ENCODE measurements at regions not wholly inside any gene's neighbourhood (a gene's known extent, or its start where the extent isn't known, plus 50 kb on each side); places are given as distances from the start of the nearest gene placed in this dataset.

DNA sequence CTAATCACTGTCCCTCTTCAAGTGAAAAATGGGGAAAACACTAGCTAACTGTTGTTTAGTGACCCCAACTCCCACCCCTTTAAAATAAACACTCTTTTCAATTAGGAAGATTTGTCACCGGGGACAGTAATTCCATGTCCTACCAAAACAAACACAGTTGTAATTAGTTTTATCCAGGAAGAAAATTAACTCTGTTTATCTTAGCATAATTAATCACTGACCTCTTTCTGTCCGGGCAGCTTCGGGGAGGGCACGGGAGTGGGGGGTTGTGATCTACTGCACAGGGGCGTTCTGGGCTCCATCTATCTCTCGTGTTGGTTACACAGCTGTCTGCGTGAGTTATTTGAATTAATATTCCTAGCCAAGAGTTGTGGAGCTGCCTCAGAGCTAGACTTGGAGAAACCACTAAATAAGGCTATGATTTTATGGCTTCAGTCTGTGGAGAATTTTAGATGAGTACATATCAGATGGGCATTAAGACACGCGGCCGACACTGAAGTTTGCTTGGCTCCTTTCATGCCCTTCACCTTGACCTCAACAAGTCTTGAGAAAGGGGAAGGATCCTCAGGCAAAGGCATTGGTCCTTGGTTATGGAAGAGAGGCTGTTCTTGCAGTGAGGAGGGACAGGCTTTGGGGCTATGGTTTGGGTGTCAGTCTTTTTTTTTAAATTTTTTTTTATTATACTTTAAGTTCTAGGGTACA, 102.0 kb upstream of the TRABD2B start:
- DNase-seq (ENCODE audit: low spot score) = no peak
- TF ChIP-seq POLR2AphosphoS5 (IDR thresholded peaks at IDR 0.05) = no peak
- no peak for TF ChIP-seq POLR2A (IDR thresholded peaks at IDR 0.05)
- TF ChIP-seq CTCF (IDR thresholded peaks at IDR 0.05) = no peak
- Histone ChIP-seq H3K9me3 (no peaks in the 10 kb centered on the region), H3K27ac (no peak overlapping the region), H3K36me3 (no peaks in the 10 kb centered on the region), H3K27me3 (replicated peaks; ENCODE audit: insufficient read depth) (no peaks in the 10 kb centered on the region), H3K4me1 (replicated peaks) (no peaks in the 10 kb centered on the region), H3K4me3 (no peak overlapping the region)
- intact Hi-C loops (cut with DNase I) = no loop called here
- WGBS = 8% methylated on average over 10 of the region's 10 CpGs

GRCh38 chr1:48093696-48094528, 96.7 kb upstream of the TRABD2B start:
- TF ChIP-seq POLR2A (IDR thresholded peaks at IDR 0.05) (no peak), CTCF (IDR thresholded peaks at IDR 0.05) (peak; percentile 72 to 88 (median 86)), POLR2AphosphoS5 (IDR thresholded peaks at IDR 0.05) (peak; percentile 67)
- H3K4me3 ChIP-seq = no peak overlapping the region
- no peak overlapping the region for H3K27ac ChIP-seq
- 40% methylated on average over 20 of the region's 24 CpGs for WGBS
- H3K4me1 ChIP-seq (replicated peaks) = no peaks in the 10 kb centered on the region
- H3K9me3 ChIP-seq = no peaks in the 10 kb centered on the region
- peak; percentile 85 for DNase-seq (ENCODE audit: low spot score)
- no peaks in the 10 kb centered on the region for H3K27me3 ChIP-seq (replicated peaks; ENCODE audit: insufficient read depth)
- intact Hi-C loops (cut with DNase I) = no loop called here
- no peaks in the 10 kb centered on the region for H3K36me3 ChIP-seq

GRCh38 chr1:48093147-48093546, 96.0 kb upstream of the TRABD2B start:
- Histone ChIP-seq H3K4me3 (no peak overlapping the region), H3K9me3 (no peaks in the 10 kb centered on the region), H3K4me1 (replicated peaks) (no peaks in the 10 kb centered on the region), H3K27me3 (replicated peaks; ENCODE audit: insufficient read depth) (no peaks in the 10 kb centered on the region), H3K27ac (no peak overlapping the region), H3K36me3 (no peaks in the 10 kb centered on the region)
- 19% methylated on average over 8 of the region's 8 CpGs for WGBS
- TF ChIP-seq POLR2AphosphoS5 (IDR thresholded peaks at IDR 0.05) = no peak
- no peak for TF ChIP-seq POLR2A (IDR thresholded peaks at IDR 0.05)
- no peak for TF ChIP-seq CTCF (IDR thresholded peaks at IDR 0.05)
- no peak for DNase-seq (ENCODE audit: low spot score)
- intact Hi-C loops (cut with DNase I) = no loop called here

DNA sequence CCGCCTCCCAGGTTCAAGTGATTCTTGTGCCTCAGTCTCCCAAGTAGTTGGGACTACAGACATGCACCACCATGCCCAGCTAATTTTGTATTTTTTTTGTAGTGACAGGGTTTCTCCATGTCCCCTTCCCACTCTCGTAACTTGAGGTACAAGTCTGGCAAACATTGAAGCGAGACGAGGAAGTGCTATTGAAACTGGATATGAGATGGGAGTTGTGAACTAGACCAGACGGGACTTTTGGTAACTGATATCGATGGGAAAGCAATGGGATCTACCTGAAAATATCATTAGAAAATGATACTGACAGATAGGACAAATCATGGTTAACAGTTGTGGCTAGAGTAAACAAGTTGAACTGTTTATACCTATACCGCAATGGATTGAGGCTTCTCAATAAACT, 95.2 kb upstream of the TRABD2B start:
- 59% methylated on average over 7 of the region's 7 CpGs for WGBS
- H3K27me3 ChIP-seq (replicated peaks; ENCODE audit: insufficient read depth) = no peaks in the 10 kb centered on the region
- TF ChIP-seq CTCF (IDR thresholded peaks at IDR 0.05) = no peak
- no peak for TF ChIP-seq POLR2A (IDR thresholded peaks at IDR 0.05)
- no peak overlapping the region for H3K27ac ChIP-seq
- no peak overlapping the region for H3K4me3 ChIP-seq
- no peaks in the 10 kb centered on the region for H3K36me3 ChIP-seq
- DNase-seq (ENCODE audit: low spot score) = no peak
- no peaks in the 10 kb centered on the region for H3K4me1 ChIP-seq (replicated peaks)
- intact Hi-C loops (cut with DNase I) = no loop called here
- H3K9me3 ChIP-seq = no peaks in the 10 kb centered on the region
